T-helper 2 cell treated with Interferon-gamma antibody and Interleukin-4, amounts not matched to agents 100 ng/mL and 5 ng/mL, for 36 hours (primary cell): ENCODE measurements at regions not wholly inside any gene's neighbourhood (a gene's known extent, or its start where the extent isn't known, plus 50 kb on each side); places are given as distances from the start of the nearest gene placed in this dataset.
"Not testable (repeated sequence)": the region's sequence is repeated elsewhere in the genome, so short reads cannot be mapped to it uniquely, and the experiment has no call there.

Experiments
- intact Hi-C: fragments of 100-400 bp; cut with micrococcal nuclease; formaldehyde crosslinking; loops from one replicate; pipeline ENCODE4 v1.15.1; 2023

DNA sequence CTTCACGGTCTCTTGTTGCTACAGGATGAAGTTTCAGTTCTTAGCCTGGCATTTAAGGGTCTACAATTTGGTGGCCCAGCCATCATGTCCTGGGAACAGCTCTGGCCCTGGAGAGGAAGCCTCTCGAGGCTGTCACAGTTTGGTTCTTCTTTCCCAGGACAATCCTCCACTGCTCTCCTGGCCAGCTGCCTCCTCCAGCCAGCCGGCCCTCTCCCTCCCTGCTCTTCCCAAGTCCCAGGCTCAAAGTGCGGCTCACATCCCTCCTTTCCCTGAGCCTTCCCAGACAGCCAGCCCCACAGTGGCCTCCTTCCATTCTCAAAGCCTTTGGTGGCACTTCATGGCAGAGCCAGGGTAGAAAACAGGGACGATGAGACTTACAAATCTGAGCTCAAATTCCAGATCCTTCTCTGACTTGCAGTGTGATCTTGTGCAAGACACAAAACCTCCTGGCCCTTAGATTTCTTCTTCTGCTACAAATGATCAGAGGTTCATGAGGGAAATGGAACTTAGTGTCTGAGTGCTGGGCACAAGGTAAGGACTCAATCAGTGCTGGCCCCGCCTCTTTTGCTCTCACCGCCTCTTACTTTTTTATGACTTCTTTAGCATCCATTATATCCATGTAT, 223.8 kb upstream of the ECI2 start:
- intact Hi-C loops, result no loop called here

DNA sequence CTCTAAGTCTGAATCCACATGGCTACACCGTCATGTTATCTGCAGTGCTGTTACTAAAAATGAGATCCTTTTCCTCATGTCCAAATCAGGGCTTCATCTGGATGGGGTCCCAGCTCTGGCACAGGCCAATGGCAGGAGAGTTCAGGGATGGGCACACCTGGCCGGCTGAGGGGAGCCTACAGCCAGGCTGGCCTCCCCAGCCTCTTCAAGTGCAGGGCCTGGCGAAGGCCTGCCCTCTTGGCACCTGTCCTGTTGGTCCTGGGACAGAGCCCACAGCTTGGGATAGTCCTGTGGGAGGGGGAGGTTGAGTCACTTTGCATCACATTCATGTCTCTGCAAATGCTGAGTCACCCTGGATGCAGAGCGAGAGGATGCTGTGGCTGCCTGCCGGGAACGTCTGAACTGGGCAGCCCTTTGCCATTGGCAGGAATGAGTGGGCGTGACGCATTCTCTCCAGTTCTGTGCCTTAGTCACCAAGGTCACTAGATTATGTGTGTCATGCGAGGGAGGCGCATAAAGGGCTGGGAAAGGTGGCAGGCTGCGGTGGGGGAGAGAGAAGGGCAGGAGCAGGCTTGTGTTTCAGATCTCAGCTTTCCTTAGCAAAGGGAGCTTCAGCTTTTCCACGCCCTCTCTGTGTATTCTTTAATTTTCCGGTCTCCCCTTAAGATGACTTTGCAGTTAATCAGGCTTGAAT, 223.2 kb upstream of the ECI2 start:
- intact Hi-C loops, result no loop called here

DNA sequence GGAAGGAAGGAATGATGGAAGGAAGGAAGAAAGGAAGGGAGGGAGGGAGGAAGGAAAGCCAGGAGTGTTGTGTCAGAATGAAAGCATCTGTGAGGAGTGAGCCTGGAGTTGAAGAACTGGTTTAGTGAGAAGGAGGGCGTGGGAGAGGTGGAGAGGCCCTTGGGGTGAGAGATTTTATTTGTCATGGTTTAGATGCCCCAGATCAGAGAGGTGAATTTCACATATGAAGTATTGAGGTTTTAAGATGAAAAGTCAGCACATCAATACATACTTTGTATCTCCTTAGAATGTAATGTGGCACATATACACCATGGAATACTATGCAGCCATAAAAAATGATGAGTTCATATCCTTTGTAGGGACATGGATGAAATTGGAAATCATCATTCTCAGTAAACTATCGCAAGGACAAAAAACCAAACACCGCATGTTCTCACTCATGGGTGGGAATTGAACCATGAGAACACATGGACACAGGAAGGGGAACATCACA, 222.3 kb upstream of the ECI2 start:
- intact Hi-C loops, result not testable (repeated sequence)

DNA sequence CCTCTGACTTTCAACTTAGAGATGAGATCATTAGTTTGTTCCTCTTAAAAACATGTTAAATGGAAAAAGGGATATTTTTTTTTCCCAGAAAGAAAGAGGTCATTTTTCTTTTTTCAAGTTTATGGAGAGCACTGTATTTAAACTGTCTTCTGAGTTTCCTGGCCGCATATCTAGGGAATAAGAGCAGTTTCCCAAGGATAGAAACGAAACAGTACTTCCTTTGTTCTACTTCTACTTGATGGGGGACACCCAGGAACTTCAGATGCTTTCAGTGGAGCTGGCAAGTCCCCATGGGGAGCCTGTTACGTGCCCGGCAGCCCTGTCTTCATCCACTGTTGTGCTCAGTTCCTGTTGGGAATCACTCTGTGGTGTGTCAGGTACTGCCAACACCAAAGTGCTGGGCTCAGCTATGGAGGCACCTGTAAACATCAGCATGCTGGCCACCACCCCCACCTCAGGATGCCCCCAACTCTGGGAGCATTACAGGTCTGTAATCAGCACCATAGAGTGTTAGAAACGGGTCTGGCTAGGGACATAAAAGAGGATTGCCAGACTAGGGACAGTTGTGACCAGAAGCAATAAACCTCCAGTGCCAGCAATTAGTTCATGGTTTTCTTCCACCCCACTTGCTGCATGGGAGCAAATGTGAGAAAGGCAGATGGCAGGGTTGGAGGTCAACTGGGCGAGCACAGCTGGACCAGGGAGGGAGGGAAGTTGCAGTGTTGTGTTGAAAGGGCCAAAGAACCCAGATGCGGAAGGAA, 221.7 kb upstream of the ECI2 start:
- intact Hi-C loops, result no loop called here

DNA sequence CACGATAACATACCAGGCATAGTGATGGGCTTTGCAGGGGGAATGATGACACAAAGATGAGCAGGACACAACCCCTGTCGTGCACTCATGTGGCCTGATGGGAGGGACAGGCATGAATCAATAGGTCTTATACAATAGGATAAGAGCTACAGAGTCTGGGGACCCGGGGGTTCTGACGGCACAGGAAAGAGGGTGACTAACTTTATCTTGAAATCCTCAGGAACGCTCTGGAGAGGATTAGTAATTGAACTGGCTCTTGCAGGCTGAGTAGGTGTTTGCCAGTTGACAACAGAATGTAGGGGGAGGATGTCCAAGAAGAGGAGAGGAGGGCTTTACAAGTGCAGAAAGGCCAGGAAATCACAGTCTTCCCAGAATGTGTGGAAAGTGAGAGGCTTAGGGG, 219.9 kb upstream of the ECI2 start:
- intact Hi-C loops, result no loop called here

DNA sequence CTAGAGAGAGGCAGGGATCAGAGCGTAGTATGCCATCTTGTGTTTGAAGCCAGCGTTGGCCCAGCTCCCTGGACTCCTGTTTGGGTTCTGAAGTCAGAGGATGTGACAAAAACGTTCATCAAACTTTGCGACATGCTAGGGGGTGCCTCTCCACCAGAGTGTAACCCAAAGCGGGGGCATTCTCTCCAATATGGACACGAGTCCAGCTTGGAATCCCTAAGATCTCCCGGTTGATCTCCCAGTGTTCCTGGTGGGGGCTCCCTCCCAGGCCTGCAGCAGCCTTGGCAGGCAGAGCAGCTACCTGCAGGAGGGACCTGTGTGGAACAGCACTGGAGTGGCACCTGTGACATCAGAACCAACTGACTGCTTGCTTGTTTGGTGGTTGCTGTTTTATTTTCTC, 218.8 kb upstream of the ECI2 start:
- intact Hi-C loops, result no loop called here

DNA sequence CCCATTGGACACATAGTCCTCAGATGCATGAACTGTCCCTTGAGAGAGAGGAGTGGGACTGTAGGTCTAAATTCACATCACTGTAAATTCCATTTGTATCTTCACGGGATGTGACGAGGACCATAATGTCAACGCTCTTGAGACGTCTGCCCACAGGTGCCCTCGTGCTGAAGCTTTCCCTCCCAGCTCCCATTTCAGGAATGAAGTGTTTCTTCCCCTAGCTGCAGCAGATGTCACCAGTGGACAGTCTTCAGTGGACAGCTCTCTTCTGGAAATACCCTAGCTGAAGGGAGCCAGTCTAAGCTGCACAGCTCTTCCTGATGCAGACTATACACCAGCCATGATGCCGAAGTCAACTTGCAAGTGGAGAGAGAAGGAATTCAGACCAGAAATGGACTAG, 217.4 kb upstream of the ECI2 start:
- intact Hi-C loops, result no loop called here

DNA sequence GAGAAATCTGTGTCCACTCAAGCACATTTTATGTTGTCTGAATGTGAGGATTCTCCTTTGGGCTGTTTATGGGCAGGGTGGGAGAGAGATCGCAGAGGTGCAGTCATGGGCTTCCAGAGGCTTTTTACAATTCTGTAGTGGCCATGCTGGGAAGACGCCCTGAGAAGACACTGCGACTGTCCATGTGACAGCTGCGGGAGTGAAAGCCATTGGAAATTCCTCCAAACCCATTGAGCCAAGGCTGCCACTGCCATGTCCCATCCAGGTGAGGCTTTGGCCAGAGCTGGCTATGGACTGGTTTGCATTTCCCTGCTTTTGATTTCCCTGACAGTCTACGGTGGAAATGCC, 216.9 kb upstream of the ECI2 start:
- intact Hi-C loops, result no loop called here

DNA sequence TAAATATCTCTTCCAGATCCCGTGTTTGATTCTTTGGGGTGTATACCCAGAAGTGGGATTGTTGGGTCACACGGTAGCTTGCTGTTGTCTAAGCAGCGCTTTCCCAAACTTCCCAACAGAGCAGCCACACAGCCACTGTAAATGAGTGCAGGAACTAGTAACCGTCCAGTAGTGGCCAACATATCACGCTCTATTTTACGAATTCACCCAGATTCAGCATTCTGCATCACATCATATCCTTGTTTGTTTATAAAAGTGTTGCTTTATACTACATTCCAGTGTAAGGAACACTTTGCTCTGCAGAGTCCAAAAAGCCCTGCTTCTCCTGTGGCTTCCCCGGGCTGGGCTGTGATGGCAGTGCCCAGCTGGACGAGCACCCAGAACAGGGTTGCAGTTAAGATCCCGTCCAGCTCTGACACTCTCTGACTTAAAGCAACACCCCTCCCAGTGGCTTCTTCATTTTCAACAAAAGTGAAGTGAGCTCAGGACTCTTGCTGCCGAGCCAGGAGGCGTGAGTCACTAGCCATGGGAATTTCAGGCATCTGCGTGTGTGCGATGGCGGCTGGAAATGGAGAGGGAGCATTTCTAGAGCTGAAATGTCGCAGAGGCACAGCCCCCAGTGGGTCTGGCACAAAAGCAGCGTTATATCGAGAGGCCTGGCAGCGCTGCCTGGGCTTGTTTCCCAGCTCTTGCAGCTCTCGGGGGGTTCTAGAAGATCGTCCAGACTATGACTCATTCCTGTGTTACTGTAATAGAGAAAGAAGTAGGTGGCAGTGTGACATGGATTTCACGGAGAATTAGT, 216.3 kb upstream of the ECI2 start:
- intact Hi-C loops, result no loop called here

DNA sequence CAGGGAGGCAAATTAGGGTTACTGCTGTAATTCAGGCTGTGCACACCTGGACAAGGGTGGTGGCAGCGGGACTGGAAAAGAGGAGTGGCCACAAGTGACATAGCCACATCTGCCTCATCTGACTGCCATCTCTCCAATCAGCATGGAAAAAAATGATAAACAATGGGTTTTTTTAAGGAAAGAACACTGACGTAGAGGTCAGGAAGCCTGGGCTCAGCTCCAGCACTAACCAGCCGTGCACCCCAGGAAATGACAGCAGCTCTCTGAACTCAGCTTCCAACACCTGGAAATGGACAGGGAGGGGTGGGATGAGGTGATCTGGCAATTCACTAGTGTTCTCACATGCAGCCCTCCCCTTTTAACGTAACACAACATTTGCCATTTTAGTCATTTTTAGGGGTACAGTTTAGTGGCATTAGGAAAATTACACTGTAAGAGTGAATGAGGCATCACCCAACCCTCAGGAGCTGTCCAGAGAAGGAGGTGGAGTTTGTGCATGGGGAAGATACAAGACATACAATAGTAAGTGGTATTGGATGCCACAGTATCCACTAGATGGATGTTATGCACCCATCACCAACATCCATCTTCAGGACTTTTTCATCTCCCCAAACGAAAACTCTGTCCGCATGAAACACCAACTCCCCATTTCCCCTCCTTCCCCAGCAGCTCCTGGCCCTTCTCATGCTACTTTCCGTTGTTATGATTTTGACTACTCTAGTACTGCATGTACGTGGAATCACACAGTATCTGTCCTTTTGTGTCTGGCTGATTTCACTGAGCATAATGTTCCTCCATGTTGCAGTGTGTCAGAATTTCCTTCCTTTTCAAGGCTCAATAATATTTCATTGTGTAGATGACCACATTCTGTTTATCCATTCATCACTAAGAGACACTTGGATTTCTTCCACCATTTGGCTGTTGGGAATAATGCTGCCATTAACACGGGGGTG, 215.5 kb upstream of the ECI2 start:
- intact Hi-C loops, result no loop called here

DNA sequence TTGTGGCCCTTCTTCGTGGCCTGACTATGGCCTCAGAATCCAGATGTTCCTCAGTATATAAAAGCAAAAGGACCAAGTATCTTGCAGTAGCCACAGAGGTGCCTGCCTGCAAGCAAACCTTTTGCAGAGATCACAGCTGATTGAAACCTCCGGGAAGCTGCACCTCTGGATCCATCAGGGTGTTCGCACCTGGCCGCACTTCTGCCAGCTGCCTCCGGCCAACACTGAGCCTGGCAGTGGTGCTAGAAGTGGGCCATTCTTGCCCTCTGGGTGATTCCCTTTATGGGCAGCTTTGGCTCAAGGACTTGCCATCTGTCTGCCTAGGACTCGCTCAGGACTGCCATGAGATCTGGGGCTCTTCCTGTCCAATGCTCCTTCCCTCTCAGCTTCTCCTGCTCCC, 214.6 kb upstream of the ECI2 start:
- intact Hi-C loops, result no loop called here

DNA sequence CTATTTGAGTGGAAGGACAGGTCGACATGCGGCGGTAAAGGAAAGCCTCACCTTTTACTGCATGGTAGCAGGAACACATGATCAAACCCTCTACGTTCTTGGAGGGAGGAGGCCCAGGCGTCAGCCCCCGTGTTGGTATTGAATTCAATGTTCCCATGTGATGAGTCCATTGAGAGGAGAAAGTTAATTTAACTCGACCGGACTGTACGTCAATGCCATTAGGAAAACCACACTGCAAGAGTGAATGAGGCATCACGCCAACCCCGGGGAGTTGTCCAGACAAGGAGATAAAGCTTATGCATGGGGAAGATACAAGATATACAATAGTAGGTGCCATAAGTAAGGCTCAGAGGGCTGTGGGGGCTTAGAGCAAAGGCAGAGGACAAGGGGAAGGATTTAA, 213.9 kb upstream of the ECI2 start:
- intact Hi-C loops, result no loop called here

DNA sequence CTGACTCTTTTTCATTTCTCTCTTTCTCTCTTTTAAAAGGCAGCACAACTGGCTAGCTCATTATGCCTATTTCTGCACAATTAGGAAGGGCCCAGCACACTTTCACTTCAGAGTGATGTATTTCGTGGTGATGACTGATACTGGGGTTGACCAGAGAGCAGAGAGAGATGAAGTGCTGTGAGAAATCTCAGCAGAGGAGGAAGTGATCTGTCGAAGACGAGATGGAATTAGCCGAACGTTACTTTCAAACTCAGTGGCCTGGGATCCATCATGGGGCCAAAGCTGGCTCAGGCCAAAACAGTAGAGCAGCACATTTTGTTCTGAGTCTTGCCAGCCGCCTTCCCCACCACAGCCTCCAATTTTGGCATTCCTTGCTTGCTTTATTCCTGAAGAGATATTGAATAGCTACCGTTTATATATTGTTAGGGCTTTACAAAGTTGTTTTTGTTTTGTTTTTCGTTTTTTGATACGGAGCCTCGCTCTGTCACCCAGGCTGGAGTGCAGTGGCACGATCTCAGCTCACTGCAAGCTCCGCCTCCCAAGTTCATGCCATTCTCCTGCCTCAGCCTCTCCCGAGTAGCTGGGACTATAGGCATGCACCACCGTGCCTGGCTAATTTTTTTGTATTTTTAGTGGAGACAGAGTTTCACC, 213.2 kb upstream of the ECI2 start:
- intact Hi-C loops, result no loop called here

DNA sequence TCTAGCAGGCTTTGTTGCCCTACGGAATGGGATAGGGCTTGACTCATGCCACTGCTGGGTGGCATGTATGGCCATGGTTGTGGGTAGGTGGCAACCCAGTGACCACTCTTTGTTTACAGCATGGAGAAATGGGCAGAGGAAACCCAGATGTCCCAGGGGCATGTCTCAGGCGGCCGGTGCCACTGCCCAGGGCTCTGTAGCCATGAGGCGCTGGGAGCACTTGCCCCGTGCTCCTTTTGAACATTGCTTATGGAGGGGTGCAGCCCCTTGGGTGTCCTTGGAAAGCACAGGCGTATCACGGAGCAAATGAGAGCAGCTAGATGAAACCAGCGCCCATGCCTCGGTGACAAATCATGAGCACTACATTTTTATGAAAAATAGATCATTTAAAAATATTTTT, 212.5 kb upstream of the ECI2 start:
- intact Hi-C loops, result no loop called here

DNA sequence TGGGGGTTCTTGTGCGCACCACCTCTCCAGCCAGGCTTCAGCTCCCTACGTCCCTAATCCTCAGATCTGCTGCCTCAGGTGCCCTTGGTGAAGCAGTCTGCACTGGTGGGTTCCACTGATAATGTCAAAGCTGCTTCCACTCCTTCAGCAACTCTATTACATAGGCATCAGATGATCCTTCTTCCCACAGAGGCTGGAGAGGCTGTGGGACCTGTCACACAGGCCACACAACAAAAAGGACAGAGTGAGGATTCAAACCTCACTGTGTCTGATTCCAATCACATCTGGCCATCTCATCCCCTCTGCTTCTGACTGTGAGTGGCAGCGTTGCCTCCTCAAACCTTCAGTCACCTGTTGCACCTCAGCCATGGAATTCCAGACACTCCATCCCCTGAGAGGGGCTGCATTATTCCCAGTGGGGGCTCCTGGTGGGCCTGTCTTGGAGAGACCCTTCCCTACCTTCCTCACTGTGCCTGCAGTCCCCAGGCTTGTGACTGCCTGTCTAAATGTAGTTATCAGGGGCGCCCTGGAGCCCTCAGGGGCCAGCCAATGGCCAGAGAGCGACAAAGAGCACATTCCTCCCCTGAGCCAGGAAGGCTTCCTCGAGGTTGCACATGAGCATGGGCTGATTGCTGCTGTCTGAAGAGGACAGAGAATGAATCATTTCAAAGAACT, 211.4 kb upstream of the ECI2 start:
- intact Hi-C loops, result no loop called here

DNA sequence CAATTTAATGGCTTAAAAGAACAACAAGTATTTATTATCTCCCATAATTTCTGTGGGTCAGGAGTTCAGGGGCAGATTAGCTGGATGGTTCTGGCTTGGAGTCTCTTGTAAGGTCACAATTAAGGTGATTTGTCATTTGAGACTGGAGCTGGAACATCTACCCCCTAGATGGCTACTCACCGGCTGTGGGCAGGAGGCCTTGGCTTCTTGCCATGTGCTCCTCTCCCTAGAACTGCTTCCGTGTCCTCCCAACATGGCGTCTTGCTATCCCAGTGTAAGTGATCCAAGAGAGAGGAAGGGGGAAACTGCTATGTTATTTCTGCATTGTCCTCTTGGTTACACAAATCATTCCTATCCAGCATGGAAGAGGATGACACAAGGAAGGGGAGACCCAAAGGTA, 210.2 kb upstream of the ECI2 start:
- intact Hi-C loops, result no loop called here

DNA sequence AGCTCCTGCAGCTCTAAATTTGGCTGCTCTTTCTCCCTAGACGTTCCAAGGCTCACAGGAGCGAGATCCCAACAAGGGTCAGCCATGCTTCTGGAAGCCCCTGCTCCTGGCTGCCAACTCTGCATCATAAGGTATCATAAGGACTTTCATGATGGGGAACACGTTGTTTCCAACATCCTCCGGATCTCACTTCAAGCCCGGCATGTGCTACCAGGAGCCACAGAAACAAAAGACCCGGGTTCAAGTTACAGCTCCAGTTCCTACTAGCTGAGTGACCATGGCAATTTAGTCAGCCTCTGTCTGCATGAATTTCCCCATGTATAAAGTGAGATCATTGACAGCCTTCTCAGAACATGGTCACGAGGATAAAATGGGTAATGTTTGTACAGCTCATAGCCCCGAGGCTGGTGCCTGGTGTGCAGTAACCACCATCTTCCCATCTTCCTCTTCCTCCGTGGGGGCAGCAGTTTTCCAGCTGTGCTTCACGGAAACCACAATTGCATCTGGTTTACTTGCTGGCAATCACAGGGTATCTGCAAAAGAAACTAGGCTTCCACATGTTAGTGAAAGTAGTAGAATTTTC, 209.0 kb upstream of the ECI2 start:
- intact Hi-C loops, result no loop called here

DNA sequence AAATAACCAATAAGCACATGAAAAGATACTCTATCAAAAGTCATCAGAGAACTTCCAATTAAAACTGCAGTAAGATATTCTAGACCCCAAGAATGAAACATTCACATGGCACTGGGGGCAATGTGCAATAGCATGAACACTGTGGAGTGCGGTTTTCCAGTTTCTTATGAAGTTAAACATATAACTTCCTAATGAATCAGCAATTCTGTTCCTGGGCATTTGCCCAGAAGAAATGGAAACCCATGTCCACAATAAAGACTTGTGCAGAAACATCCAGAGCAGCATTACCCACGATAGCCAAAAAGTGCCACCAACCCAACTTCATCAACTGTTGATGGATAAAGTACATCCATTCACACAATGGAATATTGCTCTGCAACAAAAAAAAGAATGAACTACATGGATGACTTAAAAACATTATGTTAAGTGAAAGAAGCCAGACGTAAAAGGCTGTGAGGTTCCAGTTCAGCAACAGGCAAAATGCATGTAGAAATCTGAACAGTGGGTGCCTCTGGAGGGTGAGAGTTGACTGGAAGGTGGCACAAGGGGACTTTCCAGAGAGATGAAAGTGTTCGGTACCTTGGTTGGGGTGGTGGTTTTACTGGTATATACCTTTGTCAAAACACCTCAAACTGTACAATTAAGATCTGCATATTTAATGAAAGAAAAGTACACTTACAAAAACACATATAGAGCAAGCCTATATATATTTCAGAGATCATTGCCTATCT, 207.2 kb upstream of the ECI2 start:
- intact Hi-C loops, result no loop called here
